Activated naive CD4-positive, alpha-beta T cell treated with anti-CD3 and anti-CD28 coated beads, Interleukin-2, amount 50 U/mL, for 24 hours (primary cell): ENCODE measurements at regions not wholly inside any gene's neighbourhood (a gene's known extent, or its start where the extent isn't known, plus 50 kb on each side); places are given as distances from the start of the nearest gene placed in this dataset.
A peak's percentile ranks its signal among the peaks of the same experiment; 100 is the strongest.
"Not testable (repeated sequence)": the region's sequence is repeated elsewhere in the genome, so short reads cannot be mapped to it uniquely, and the experiment has no call there.

Experiments used
- H3K27ac Mint-ChIP-seq: one replicate; pipeline ENCODE4 v1.8.0; 2021; ENCODE audit warnings: mild to moderate bottlenecking, mixed read lengths
- H3K27me3 Mint-ChIP-seq: one replicate; pipeline ENCODE4 v1.8.0; 2021; ENCODE audit warnings: mixed read lengths
- H3K36me3 Mint-ChIP-seq: one replicate; pipeline ENCODE4 v1.8.0; 2021; ENCODE audit warnings: mixed read lengths
- H3K4me1 Mint-ChIP-seq: one replicate; pipeline ENCODE4 v1.8.0; 2021; ENCODE audit warnings: mixed read lengths
- H3K4me3 Mint-ChIP-seq: one replicate; pipeline ENCODE4 v1.8.0; 2021; ENCODE audit warnings: mild to moderate bottlenecking, mixed read lengths
- H3K9me3 Mint-ChIP-seq: one replicate; pipeline ENCODE4 v1.8.0; 2021; ENCODE audit warnings: mixed read lengths

- Mint-ChIP-seq H3K4me3 (no peak overlapping the region), H3K27ac (no peak overlapping the region), H3K27me3 (peaks cover 17% of the 10 kb centered on the region), H3K36me3 (no peaks in the 10 kb centered on the region), H3K9me3 (no peaks in the 10 kb centered on the region), H3K4me1 (no peaks in the 10 kb centered on the region)
Observed at GRCh38 chr2:84204995-84205394, 254.1 kb downstream of the SUCLG1 start.

- H3K27me3 Mint-ChIP-seq, result peaks cover 10% of the 10 kb centered on the region
- no peaks in the 10 kb centered on the region for H3K4me1 Mint-ChIP-seq
- H3K27ac Mint-ChIP-seq, result no peak overlapping the region
- H3K4me3 Mint-ChIP-seq, result no peak overlapping the region
- no peaks in the 10 kb centered on the region for H3K36me3 Mint-ChIP-seq
- no peaks in the 10 kb centered on the region for H3K9me3 Mint-ChIP-seq
Observed at GRCh38 chr2:84202166-84202565, 256.9 kb downstream of the SUCLG1 start.

- no peaks in the 10 kb centered on the region for H3K36me3 Mint-ChIP-seq
- no peak overlapping the region for H3K4me3 Mint-ChIP-seq
- H3K27me3 Mint-ChIP-seq, result peaks cover 12% of the 10 kb centered on the region
- no peaks in the 10 kb centered on the region for H3K4me1 Mint-ChIP-seq
- no peaks in the 10 kb centered on the region for H3K9me3 Mint-ChIP-seq
- H3K27ac Mint-ChIP-seq, result no peak overlapping the region
Observed at GRCh38 chr2:84201158-84201557, 257.9 kb downstream of the SUCLG1 start.

GRCh38 chr2:84197901-84198300, 261.2 kb downstream of the SUCLG1 start:
- Mint-ChIP-seq H3K27me3 (peaks cover 7% of the 10 kb centered on the region), H3K4me1 (no peaks in the 10 kb centered on the region), H3K36me3 (no peaks in the 10 kb centered on the region), H3K4me3 (no peak overlapping the region), H3K27ac (no peak overlapping the region), H3K9me3 (no peaks in the 10 kb centered on the region)

- H3K9me3 Mint-ChIP-seq, result no peaks in the 10 kb centered on the region
- H3K27ac Mint-ChIP-seq, result no peak overlapping the region
- H3K27me3 Mint-ChIP-seq, result peaks cover 3% of the 10 kb centered on the region
- no peak overlapping the region for H3K4me3 Mint-ChIP-seq
- H3K4me1 Mint-ChIP-seq, result no peaks in the 10 kb centered on the region
- no peaks in the 10 kb centered on the region for H3K36me3 Mint-ChIP-seq
Observed at GRCh38 chr2:84194949-84195644, 264.0 kb downstream of the SUCLG1 start.

GRCh38 chr2:84194181-84194580, 264.9 kb downstream of the SUCLG1 start:
- no peaks in the 10 kb centered on the region for H3K36me3 Mint-ChIP-seq
- H3K27ac Mint-ChIP-seq, result no peak overlapping the region
- H3K9me3 Mint-ChIP-seq, result no peaks in the 10 kb centered on the region
- no peaks in the 10 kb centered on the region for H3K4me1 Mint-ChIP-seq
- H3K27me3 Mint-ChIP-seq, result peaks cover 2% of the 10 kb centered on the region
- H3K4me3 Mint-ChIP-seq, result no peak overlapping the region

- Mint-ChIP-seq H3K4me3 (no peak overlapping the region), H3K9me3 (no peaks in the 10 kb centered on the region), H3K4me1 (no peaks in the 10 kb centered on the region), H3K36me3 (no peaks in the 10 kb centered on the region), H3K27ac (no peak overlapping the region), H3K27me3 (peaks cover 5% of the 10 kb centered on the region)
Observed at GRCh38 chr2:84187258-84187657, 271.8 kb downstream of the SUCLG1 start.

- H3K27ac Mint-ChIP-seq, result peak overlapping the region; percentile 25
- H3K9me3 Mint-ChIP-seq, result no peaks in the 10 kb centered on the region
- H3K4me1 Mint-ChIP-seq, result no peaks in the 10 kb centered on the region
- H3K4me3 Mint-ChIP-seq, result no peak overlapping the region
- H3K27me3 Mint-ChIP-seq, result peaks cover 7% of the 10 kb centered on the region
- no peaks in the 10 kb centered on the region for H3K36me3 Mint-ChIP-seq
Observed at GRCh38 chr2:84181927-84182326, 277.2 kb downstream of the SUCLG1 start.

GRCh38 chr2:84177733-84178132, 281.3 kb downstream of the SUCLG1 start:
- Mint-ChIP-seq H3K9me3 (no peaks in the 10 kb centered on the region), H3K36me3 (no peaks in the 10 kb centered on the region), H3K4me3 (no peak overlapping the region), H3K4me1 (no peaks in the 10 kb centered on the region), H3K27ac (no peak overlapping the region), H3K27me3 (peaks cover 4% of the 10 kb centered on the region)

- Mint-ChIP-seq H3K4me1 (no peaks in the 10 kb centered on the region), H3K4me3 (no peak overlapping the region), H3K27ac (no peak overlapping the region), H3K9me3 (no peaks in the 10 kb centered on the region), H3K27me3 (peaks cover 9% of the 10 kb centered on the region), H3K36me3 (no peaks in the 10 kb centered on the region)
Observed at GRCh38 chr2:84175970-84176369, 283.1 kb downstream of the SUCLG1 start.

GRCh38 chr2:84175340-84175739, 283.7 kb downstream of the SUCLG1 start:
- H3K9me3 Mint-ChIP-seq, result peaks cover under 1% of the 10 kb centered on the region
- H3K27me3 Mint-ChIP-seq, result peaks cover 9% of the 10 kb centered on the region
- H3K4me1 Mint-ChIP-seq, result no peaks in the 10 kb centered on the region
- H3K4me3 Mint-ChIP-seq, result no peak overlapping the region
- H3K36me3 Mint-ChIP-seq, result no peaks in the 10 kb centered on the region
- H3K27ac Mint-ChIP-seq, result no peak overlapping the region

GRCh38 chr2:84173041-84173440, 286.0 kb downstream of the SUCLG1 start:
- Mint-ChIP-seq H3K9me3 (peaks cover 6% of the 10 kb centered on the region), H3K27ac (no peak overlapping the region), H3K27me3 (peaks cover 8% of the 10 kb centered on the region), H3K4me3 (no peak overlapping the region), H3K4me1 (no peaks in the 10 kb centered on the region), H3K36me3 (no peaks in the 10 kb centered on the region)

- Mint-ChIP-seq H3K9me3 (peaks cover 6% of the 10 kb centered on the region), H3K36me3 (no peaks in the 10 kb centered on the region), H3K27ac (no peak overlapping the region), H3K4me3 (no peak overlapping the region), H3K27me3 (peaks cover 8% of the 10 kb centered on the region), H3K4me1 (no peaks in the 10 kb centered on the region)
Observed at GRCh38 chr2:84170979-84171378, 288.1 kb downstream of the SUCLG1 start.

GRCh38 chr2:84169871-84170270, 289.2 kb downstream of the SUCLG1 start:
- peaks cover 8% of the 10 kb centered on the region for H3K27me3 Mint-ChIP-seq
- no peak overlapping the region for H3K27ac Mint-ChIP-seq
- H3K4me1 Mint-ChIP-seq, result no peaks in the 10 kb centered on the region
- H3K4me3 Mint-ChIP-seq, result no peak overlapping the region
- H3K36me3 Mint-ChIP-seq, result no peaks in the 10 kb centered on the region
- peaks cover 6% of the 10 kb centered on the region for H3K9me3 Mint-ChIP-seq

- not testable (repeated sequence) for H3K4me3 Mint-ChIP-seq, H3K27me3 Mint-ChIP-seq, H3K9me3 Mint-ChIP-seq, H3K4me1 Mint-ChIP-seq, H3K27ac Mint-ChIP-seq, H3K36me3 Mint-ChIP-seq
Observed at GRCh38 chr2:84168552-84168951, 290.5 kb downstream of the SUCLG1 start.

- Mint-ChIP-seq H3K27ac (no peak overlapping the region), H3K27me3 (peaks cover 12% of the 10 kb centered on the region), H3K36me3 (no peaks in the 10 kb centered on the region), H3K4me1 (no peaks in the 10 kb centered on the region), H3K4me3 (no peak overlapping the region), H3K9me3 (peaks cover 5% of the 10 kb centered on the region)
Observed at GRCh38 chr2:84165256-84165655, 293.8 kb downstream of the SUCLG1 start.

GRCh38 chr2:84160453-84160852, 298.6 kb downstream of the SUCLG1 start:
- Mint-ChIP-seq H3K4me3 (no peak overlapping the region), H3K36me3 (no peaks in the 10 kb centered on the region), H3K27me3 (peaks cover 8% of the 10 kb centered on the region), H3K27ac (no peak overlapping the region), H3K9me3 (no peaks in the 10 kb centered on the region), H3K4me1 (no peaks in the 10 kb centered on the region)
